ENCODE measurements at regions not wholly inside any gene's neighbourhood (a gene's known extent, or its start where the extent isn't known, plus 50 kb on each side); places are given as distances from the start of the nearest gene placed in this dataset.

GRCh38 chr21:35575280-35575915 is 484.9 kb downstream of the SETD4 start:
- dilution Hi-C loops (cut with MboI; ENCODE audit: extremely low pct_ligation_motif_present, low sequenced_read_pairs): no loop called here
- peaks cover 8 to 39% of the 10 kb centered on the region in 2 experiments for H3K27me3 ChIP-seq (ENCODE audit: control insufficient read depth in 2 of 2, insufficient read depth in 2 of 2, low read length in 2 of 2)
- no peak overlapping the region for H3K27ac ChIP-seq (ENCODE audit: insufficient read depth, low read depth, low read length)
- intact Hi-C loops (cut with micrococcal nuclease): no loop called here
- BruUV-seq (replicated peaks): no TSS peak
- POLR2A ChIA-PET: no interaction called here
- H3K4me3 ChIP-seq (replicated peaks in 1 of 3; ENCODE audit: insufficient read depth in 1 of 3, low read depth in 1 of 3, low read length in 3 of 3): no peak overlapping the region
- H3K9me3 ChIP-seq (replicated peaks; ENCODE audit: control insufficient read depth, insufficient read depth, low read length): no peaks in the 10 kb centered on the region
- H3K9me1 ChIP-seq (replicated peaks; ENCODE audit: control insufficient read depth, extremely low read depth, insufficient read depth, low read length): no peaks in the 10 kb centered on the region
- no peaks in the 10 kb centered on the region for H3K36me3 ChIP-seq (ENCODE audit: control insufficient read depth in 2 of 2, extremely low read depth in 1 of 2, insufficient read depth in 2 of 2, low read length in 2 of 2)
- H3K9ac ChIP-seq (replicated peaks; ENCODE audit: extremely low read depth, insufficient read depth, low read length): no peak overlapping the region
- DNase-seq (ENCODE audit: low read depth, low spot score): no peak
- H2AFZ ChIP-seq (ENCODE audit: low read depth, low read length): no peak overlapping the region
- TF ChIP-seq POLR2AphosphoS5 (IDR thresholded peaks at IDR 0.05; ENCODE audit: insufficient read depth, low read depth, low read length) (no peak), MAX (IDR thresholded peaks at IDR 0.05; ENCODE audit: insufficient read depth, insufficient read length) (no peak), JUN (IDR thresholded peaks at IDR 0.05; ENCODE audit: borderline replicate concordance, insufficient read depth, insufficient read length, low read depth) (no peak), FOS (IDR thresholded peaks at IDR 0.05; ENCODE audit: borderline replicate concordance, insufficient read depth, low read length) (no peak), POLR2A (IDR thresholded peaks at IDR 0.05; ENCODE audit: low read depth, low read length) (no peak), MYC (IDR thresholded peaks at IDR 0.05; ENCODE audit: low read depth, low read length) (no peak), CTCF (IDR thresholded peaks at IDR 0.05; ENCODE audit: extremely low read depth in 1 of 2, insufficient read depth in 1 of 2, low read depth in 1 of 2, low read length in 2 of 2) (no peak), EZH2 (IDR thresholded peaks at IDR 0.05; ENCODE audit: borderline replicate concordance, low read depth, low read length, severe bottlenecking) (no peak), GATA2 (IDR thresholded peaks at IDR 0.05; ENCODE audit: insufficient read depth, insufficient read length, low read depth, low read length) (no peak)
- no peaks in the 10 kb centered on the region for H3K4me1 ChIP-seq (ENCODE audit: control insufficient read depth, extremely low read depth, insufficient read depth, low read length)
- H3K4me2 ChIP-seq (ENCODE audit: insufficient read depth, low read length): no peak overlapping the region
- no peaks in the 10 kb centered on the region for H4K20me1 ChIP-seq (replicated peaks; ENCODE audit: control insufficient read depth, extremely low read depth, insufficient read depth, low read length)
- CTCF ChIA-PET: interaction anchor here (2.5 kb wide), 1 partner anchor 10 kb away, joined by 6 read pairs; no protein-coding TSS in a partner anchor
- no peaks in the 10 kb centered on the region for H3K79me2 ChIP-seq (ENCODE audit: control insufficient read depth, insufficient read depth, low read length)
- no peak for FAIRE-seq

Data from endothelial cell of umbilical vein (primary cell).